WTC11 (cell line): ENCODE measurements at regions not wholly inside any gene's neighbourhood (a gene's known extent, or its start where the extent isn't known, plus 50 kb on each side); places are given as distances from the start of the nearest gene placed in this dataset.

Source experiments
- ATAC-seq: fragments of 200-7000 bp; cut with Tn5 transposase; 2 replicates; pipeline ENCODE4 v1.10.0; 2021; ENCODE audit warnings: mild to moderate bottlenecking, moderate library complexity
- CTCF ChIA-PET: fragments of 300-600 bp; sonication (Branson Sonifier 250); formaldehyde crosslinking; loops from one replicate; lab custom pipeline; 2021; ENCODE audit warnings: antibody characterized with exemption; lab: Charles Lee
- POLR2A ChIA-PET: fragments of 350-600 bp; sonication (Branson Sonifier 250); formaldehyde crosslinking; loops from one replicate; lab custom pipeline; 2021; ENCODE audit warnings: antibody characterized with exemption; lab: Charles Lee
- DNase-seq: peaks from one replicate; pipeline ENCODE4 v3.0.0; 2021; ENCODE audit warnings: low spot score
- H3K27ac Mint-ChIP-seq: 2 replicates; pipeline ENCODE4 v1.8.0; 2021; ENCODE audit warnings: mixed read lengths
- H3K27me3 Mint-ChIP-seq: 2 replicates; pipeline ENCODE4 v1.8.0; 2021; ENCODE audit warnings: low read depth, mild to moderate bottlenecking, moderate library complexity, mixed read lengths
- H3K36me3 Mint-ChIP-seq: 2 replicates; pipeline ENCODE4 v1.8.0; 2021; ENCODE audit warnings: mixed read lengths
- H3K4me1 Mint-ChIP-seq: 2 replicates; pipeline ENCODE4 v1.8.0; 2022; ENCODE audit warnings: mixed read lengths
- H3K4me3 Mint-ChIP-seq: 2 replicates; pipeline ENCODE4 v1.8.0; 2021; ENCODE audit warnings: mild to moderate bottlenecking, moderate library complexity, mixed read lengths
- H3K9me3 Mint-ChIP-seq: 2 replicates; pipeline ENCODE4 v1.8.0; 2021; ENCODE audit warnings: mixed read lengths
- CDX4 ChIP-seq: fragments of 250-450 bp; sonication (Bioruptor Pico); IDR thresholded peaks from 2 replicates; pipeline ENCODE4 v1.9.0; 2021; ENCODE audit warnings: moderate library complexity, mild to moderate bottlenecking, inconsistent platforms, borderline replicate concordance
- CREM ChIP-seq: sonication (generic); formaldehyde crosslinking; IDR thresholded peaks from 2 replicates; pipeline ENCODE4 v1.8.1; 2022; ENCODE audit warnings: mild to moderate bottlenecking, missing genetic modification reagents, moderate library complexity
- E2F5 ChIP-seq: sonication (generic); formaldehyde crosslinking; IDR thresholded peaks from 2 replicates; pipeline ENCODE4 v1.8.1; 2022; ENCODE audit warnings: mild to moderate bottlenecking, moderate library complexity, missing genetic modification reagents
- ERG ChIP-seq: fragments of 250-450 bp; sonication (Bioruptor Pico); IDR thresholded peaks from 2 replicates; pipeline ENCODE4 v1.8.0; 2021; ENCODE audit warnings: mild to moderate bottlenecking
- FOXK1 ChIP-seq: sonication (generic); formaldehyde crosslinking; IDR thresholded peaks from 2 replicates; pipeline ENCODE4 v1.8.0; 2022; ENCODE audit warnings: mild to moderate bottlenecking, moderate library complexity, missing genetic modification reagents
- FOXP1 ChIP-seq: sonication (generic); formaldehyde crosslinking; IDR thresholded peaks from 2 replicates; pipeline ENCODE4 v1.8.0; 2022; ENCODE audit warnings: missing genetic modification reagents, mild to moderate bottlenecking, moderate library complexity, borderline replicate concordance
- GRHL2 ChIP-seq: fragments of 250-450 bp; sonication (Bioruptor Pico); IDR thresholded peaks from 2 replicates; pipeline ENCODE4 v1.8.0; 2022; ENCODE audit warnings: mild to moderate bottlenecking, moderate library complexity; ENCODE audit not compliant: insufficient replicate concordance, severe bottlenecking
- HMGXB4 ChIP-seq: sonication (generic); formaldehyde crosslinking; IDR thresholded peaks from 2 replicates; pipeline ENCODE4 v1.8.1; 2023; ENCODE audit warnings: mild to moderate bottlenecking, moderate library complexity, missing genetic modification reagents
- JAZF1 ChIP-seq: fragments of 250-450 bp; sonication (Bioruptor Pico); IDR thresholded peaks from 2 replicates; pipeline ENCODE4 v1.9.0; 2021; ENCODE audit warnings: moderate library complexity, mild to moderate bottlenecking, inconsistent platforms
- JUN ChIP-seq: sonication (generic); formaldehyde crosslinking; IDR thresholded peaks from 2 replicates; pipeline ENCODE4 v1.8.0; 2023; ENCODE audit warnings: mild to moderate bottlenecking, missing genetic modification reagents
- MLX ChIP-seq: sonication (generic); formaldehyde crosslinking; IDR thresholded peaks from 2 replicates; pipeline ENCODE4 v1.8.1; 2023; ENCODE audit warnings: mild to moderate bottlenecking, missing genetic modification reagents, moderate library complexity
- OVOL2 ChIP-seq: fragments of 250-450 bp; sonication (Bioruptor Pico); IDR thresholded peaks from 2 replicates; pipeline ENCODE4 v1.9.0; 2021; ENCODE audit warnings: mild to moderate bottlenecking, borderline replicate concordance
- RELA ChIP-seq: sonication (generic); formaldehyde crosslinking; IDR thresholded peaks from 2 replicates; pipeline ENCODE4 v1.8.1; 2022; ENCODE audit warnings: missing genetic modification reagents, mild to moderate bottlenecking, borderline replicate concordance
- TEAD4 ChIP-seq: sonication (generic); formaldehyde crosslinking; IDR thresholded peaks from 2 replicates; pipeline ENCODE4 v1.8.0; 2022; ENCODE audit warnings: mild to moderate bottlenecking, missing genetic modification reagents
- TP53 ChIP-seq: sonication (generic); formaldehyde crosslinking; IDR thresholded peaks from 2 replicates; pipeline ENCODE4 v1.8.1; 2023; ENCODE audit warnings: mild to moderate bottlenecking, missing genetic modification reagents
- ZNF138 ChIP-seq: sonication (generic); formaldehyde crosslinking; conservative IDR thresholded peaks from 2 replicates; pipeline ENCODE4 v1.8.1; 2022; ENCODE audit warnings: mild to moderate bottlenecking, moderate library complexity, missing genetic modification reagents
- ZNF263 ChIP-seq: sonication (generic); formaldehyde crosslinking; IDR thresholded peaks from 2 replicates; pipeline ENCODE4 v1.8.1; 2022; ENCODE audit warnings: low read depth, mild to moderate bottlenecking, moderate library complexity, missing genetic modification reagents
- ZNF416 ChIP-seq: fragments of 250-450 bp; sonication (Bioruptor Pico); IDR thresholded peaks from 2 replicates; pipeline ENCODE4 v1.9.0; 2021; ENCODE audit warnings: mild to moderate bottlenecking, inconsistent platforms
- TF ChIP-seq, protein P1 (sequence below): sonication (generic); formaldehyde crosslinking; IDR thresholded peaks from 2 replicates; pipeline ENCODE4 v1.8.1; 2022; ENCODE audit warnings: mild to moderate bottlenecking, missing genetic modification reagents, moderate library complexity, borderline replicate concordance
- TF ChIP-seq, protein P2 (sequence below): sonication (generic); formaldehyde crosslinking; IDR thresholded peaks from 2 replicates; pipeline ENCODE4 v1.8.0; 2022; ENCODE audit warnings: mild to moderate bottlenecking, missing genetic modification reagents
- TF ChIP-seq, protein P3 (sequence below): sonication (generic); formaldehyde crosslinking; IDR thresholded peaks from 2 replicates; pipeline ENCODE4 v1.8.1; 2023; ENCODE audit warnings: mild to moderate bottlenecking, missing genetic modification reagents, moderate library complexity

- Mint-ChIP-seq H3K4me1 (peaks cover 66% of the 10 kb centered on the region), H3K27ac (peak overlapping the region; percentile 61; the same call in 1 of the 2 replicates), H3K36me3 (peaks cover 14% of the 10 kb centered on the region), H3K4me3 (no peak overlapping the region), H3K9me3 (peaks cover 4% of the 10 kb centered on the region; the same call in 1 of the 2 replicates), H3K27me3 (no peaks in the 10 kb centered on the region)
- TF ChIP-seq TP53 (no peak), FOXP1 (no peak), OVOL2 (CRISPR knock-in tag) (no peak), FOXK1 (CRISPR knock-in tag) (no peak)
- TF ChIP-seq, protein P1, sequence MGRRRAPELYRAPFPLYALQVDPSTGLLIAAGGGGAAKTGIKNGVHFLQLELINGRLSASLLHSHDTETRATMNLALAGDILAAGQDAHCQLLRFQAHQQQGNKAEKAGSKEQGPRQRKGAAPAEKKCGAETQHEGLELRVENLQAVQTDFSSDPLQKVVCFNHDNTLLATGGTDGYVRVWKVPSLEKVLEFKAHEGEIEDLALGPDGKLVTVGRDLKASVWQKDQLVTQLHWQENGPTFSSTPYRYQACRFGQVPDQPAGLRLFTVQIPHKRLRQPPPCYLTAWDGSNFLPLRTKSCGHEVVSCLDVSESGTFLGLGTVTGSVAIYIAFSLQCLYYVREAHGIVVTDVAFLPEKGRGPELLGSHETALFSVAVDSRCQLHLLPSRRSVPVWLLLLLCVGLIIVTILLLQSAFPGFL (CRISPR knock-in tag), result no peak
- ChIA-PET CTCF (no interaction called here), POLR2A (no interaction called here)
- no peak for DNase-seq
- peak; percentile 14; the same call in 1 of the 2 replicates for ATAC-seq
These were observed 276.7 kb downstream of the SOX4 start for GRCh38 chr6:21870076-21870730.

DNA sequence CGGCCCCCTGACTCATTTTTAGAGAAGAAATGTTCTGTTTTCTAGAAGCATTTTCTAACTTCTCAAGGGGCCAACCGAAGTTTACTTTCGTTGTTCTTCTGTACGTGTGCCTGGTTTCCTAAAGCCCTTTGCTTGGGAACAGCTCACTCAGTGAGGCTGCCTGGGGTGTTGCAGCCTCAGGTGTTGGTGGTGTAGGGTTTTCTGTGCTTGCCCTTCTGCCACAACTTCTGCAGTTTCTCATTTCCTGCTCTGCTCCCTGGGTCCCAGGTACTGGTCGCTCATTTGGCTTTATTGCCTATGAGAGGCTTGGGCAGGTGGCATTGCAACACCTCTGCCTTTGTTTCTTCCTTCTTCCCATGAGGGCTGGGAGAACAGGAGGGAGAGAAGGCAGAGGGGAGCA is 278.3 kb downstream of the SOX4 start:
- ChIA-PET CTCF (no interaction called here), POLR2A (no interaction called here)
- Mint-ChIP-seq H3K4me3 (no peak overlapping the region), H3K27ac (no peak overlapping the region; the same call in 1 of the 2 replicates), H3K4me1 (peaks cover 61% of the 10 kb centered on the region), H3K36me3 (peaks cover 15% of the 10 kb centered on the region), H3K9me3 (no peaks in the 10 kb centered on the region), H3K27me3 (no peaks in the 10 kb centered on the region)
- TF ChIP-seq CREM (CRISPR knock-in tag) (no peak), FOXK1 (CRISPR knock-in tag) (no peak), CDX4 (no peak), JAZF1 (CRISPR knock-in tag) (no peak), GRHL2 (CRISPR knock-in tag) (no peak), ERG (CRISPR knock-in tag) (no peak), TEAD4 (CRISPR knock-in tag) (no peak), ZNF138 (no peak), ZNF263 (no peak), JUN (CRISPR knock-in tag) (no peak), MLX (CRISPR knock-in tag) (no peak), E2F5 (CRISPR knock-in tag) (no peak), RELA (CRISPR knock-in tag) (no peak), HMGXB4 (CRISPR knock-in tag) (no peak), ZNF416 (CRISPR knock-in tag) (no peak)
- TF ChIP-seq, protein P2, sequence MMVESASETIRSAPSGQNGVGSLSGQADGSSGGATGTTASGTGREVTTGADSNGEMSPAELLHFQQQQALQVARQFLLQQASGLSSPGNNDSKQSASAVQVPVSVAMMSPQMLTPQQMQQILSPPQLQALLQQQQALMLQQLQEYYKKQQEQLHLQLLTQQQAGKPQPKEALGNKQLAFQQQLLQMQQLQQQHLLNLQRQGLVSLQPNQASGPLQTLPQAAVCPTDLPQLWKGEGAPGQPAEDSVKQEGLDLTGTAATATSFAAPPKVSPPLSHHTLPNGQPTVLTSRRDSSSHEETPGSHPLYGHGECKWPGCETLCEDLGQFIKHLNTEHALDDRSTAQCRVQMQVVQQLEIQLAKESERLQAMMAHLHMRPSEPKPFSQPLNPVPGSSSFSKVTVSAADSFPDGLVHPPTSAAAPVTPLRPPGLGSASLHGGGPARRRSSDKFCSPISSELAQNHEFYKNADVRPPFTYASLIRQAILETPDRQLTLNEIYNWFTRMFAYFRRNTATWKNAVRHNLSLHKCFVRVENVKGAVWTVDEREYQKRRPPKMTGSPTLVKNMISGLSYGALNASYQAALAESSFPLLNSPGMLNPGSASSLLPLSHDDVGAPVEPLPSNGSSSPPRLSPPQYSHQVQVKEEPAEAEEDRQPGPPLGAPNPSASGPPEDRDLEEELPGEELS, result no peak
- TF ChIP-seq, protein P3, sequence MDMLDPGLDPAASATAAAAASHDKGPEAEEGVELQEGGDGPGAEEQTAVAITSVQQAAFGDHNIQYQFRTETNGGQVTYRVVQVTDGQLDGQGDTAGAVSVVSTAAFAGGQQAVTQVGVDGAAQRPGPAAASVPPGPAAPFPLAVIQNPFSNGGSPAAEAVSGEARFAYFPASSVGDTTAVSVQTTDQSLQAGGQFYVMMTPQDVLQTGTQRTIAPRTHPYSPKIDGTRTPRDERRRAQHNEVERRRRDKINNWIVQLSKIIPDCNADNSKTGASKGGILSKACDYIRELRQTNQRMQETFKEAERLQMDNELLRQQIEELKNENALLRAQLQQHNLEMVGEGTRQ, result no peak
- peak; percentile 68 for ATAC-seq
- no peak for DNase-seq
